Midbrain (tissue), 1 donor: ENCODE measurements at regions not wholly inside any gene's neighbourhood (a gene's known extent, or its start where the extent isn't known, plus 50 kb on each side); places are given as distances from the start of the nearest gene placed in this dataset.

ENCODE experiments used
- DNase-seq: peaks from one replicate; lab custom pipeline; 2025; lab: John Stamatoyannopoulos, UW

GRCh38 chr5:61596265-61596664 is 264.2 kb downstream of the ZSWIM6 start:
- no peak for DNase-seq

- no peak for DNase-seq
Measured at GRCh38 chr5:61597684-61598083, 265.6 kb downstream of the ZSWIM6 start.

- DNase-seq = no peak
Measured at GRCh38 chr5:61598126-61598525, 266.1 kb downstream of the ZSWIM6 start.

- peak; percentile 35 for DNase-seq
Measured at GRCh38 chr5:61599370-61600122, 267.5 kb downstream of the ZSWIM6 start.

- DNase-seq = no peak
Measured at GRCh38 chr5:61600123-61600444, 268.0 kb downstream of the ZSWIM6 start.

- DNase-seq = no peak
Measured at GRCh38 chr5:61600945-61601511, 269.0 kb downstream of the ZSWIM6 start.

- DNase-seq = peak; percentile 81
Measured at GRCh38 chr5:61603211-61603908, 271.3 kb downstream of the ZSWIM6 start.

GRCh38 chr5:61604076-61605025 is 272.3 kb downstream of the ZSWIM6 start:
- no peak for DNase-seq

- no peak for DNase-seq
Measured at GRCh38 chr5:61609840-61610677, 278.0 kb downstream of the ZSWIM6 start.

- peak; percentile 45 for DNase-seq
Measured at GRCh38 chr5:61610678-61611024, 278.6 kb downstream of the ZSWIM6 start.

- no peak for DNase-seq
Measured at GRCh38 chr5:61612431-61612830, 280.4 kb downstream of the ZSWIM6 start.

GRCh38 chr5:61613679-61614078 is 281.6 kb downstream of the ZSWIM6 start:
- DNase-seq = no peak

- DNase-seq = no peak
Measured at GRCh38 chr5:61614606-61615005, 282.5 kb downstream of the ZSWIM6 start.

- no peak for DNase-seq
Measured at GRCh38 chr5:61617039-61617438, 285.0 kb downstream of the ZSWIM6 start.

- no peak for DNase-seq
Measured at GRCh38 chr5:61617995-61618525, 286.0 kb downstream of the ZSWIM6 start.

GRCh38 chr5:61618577-61618976 is 286.5 kb downstream of the ZSWIM6 start:
- DNase-seq = no peak

- DNase-seq = no peak
Measured at GRCh38 chr5:61619289-61619688, 287.2 kb downstream of the ZSWIM6 start.

- DNase-seq = peak; percentile 66
Measured at GRCh38 chr5:61619777-61620518, 287.9 kb downstream of the ZSWIM6 start.

- DNase-seq = peak; percentile 79
Measured at GRCh38 chr5:61620699-61621182, 288.7 kb downstream of the ZSWIM6 start.

GRCh38 chr5:61621202-61621650 is 289.2 kb downstream of the ZSWIM6 start:
- peak; percentile 95 for DNase-seq
